ENCODE measurements at regions not wholly inside any gene's neighbourhood (a gene's known extent, or its start where the extent isn't known, plus 50 kb on each side); places are given as distances from the start of the nearest gene placed in this dataset.
"Not testable (repeated sequence)": the region's sequence is repeated elsewhere in the genome, so short reads cannot be mapped to it uniquely, and the experiment has no call there.

DNA sequence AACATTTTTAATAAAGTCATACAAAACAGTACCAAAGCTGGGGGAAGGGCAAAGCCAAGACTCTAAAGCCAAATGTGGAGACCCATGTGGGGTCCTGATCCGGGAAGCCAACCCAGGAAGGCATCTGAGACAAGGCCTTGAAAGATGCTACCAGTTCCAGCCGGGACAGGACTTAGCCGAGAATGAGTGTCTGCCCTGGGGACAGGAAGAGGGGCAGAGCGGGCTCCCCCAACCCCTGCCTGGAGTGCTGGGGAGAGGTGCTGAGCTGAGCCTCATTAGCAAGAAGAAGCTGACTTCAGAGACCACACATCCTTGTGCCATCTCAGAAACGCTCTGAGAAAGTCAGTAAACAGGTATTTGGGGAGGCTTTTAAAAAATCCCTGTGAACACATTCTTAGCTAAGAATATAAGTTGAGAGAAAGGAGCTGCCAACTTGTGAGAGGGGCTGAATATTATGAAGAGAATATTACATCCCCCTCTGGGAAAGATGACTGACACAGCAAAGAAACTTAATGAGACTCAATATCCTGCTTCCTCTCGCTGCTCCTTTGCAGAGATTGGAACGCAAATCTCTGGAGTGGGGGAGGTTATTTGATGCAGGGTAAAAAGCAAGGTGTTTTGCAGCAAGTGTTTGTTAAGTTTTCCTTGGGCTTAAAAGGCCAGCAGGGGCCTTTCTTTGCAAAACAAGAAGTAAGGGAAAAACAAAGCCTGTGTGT, 103.3 kb upstream of the KCND3 start:
- H3K27ac ChIP-seq (ENCODE audit: low read depth, low read length): no peak overlapping the region
- no peaks in the 10 kb centered on the region for H3K27me3 ChIP-seq (ENCODE audit: control insufficient read depth in 3 of 3, insufficient read depth in 3 of 3, low read length in 3 of 3)
- no peaks in the 10 kb centered on the region for H3K36me3 ChIP-seq (ENCODE audit: control insufficient read depth in 3 of 3, insufficient read depth in 3 of 3, low read length in 3 of 3)
- no peaks in the 10 kb centered on the region for H3K4me1 ChIP-seq (ENCODE audit: control insufficient read depth in 3 of 3, insufficient read depth in 3 of 3, low read length in 3 of 3)
- H3K9ac ChIP-seq (ENCODE audit: low read depth in 1 of 3, low read length in 3 of 3): no peak overlapping the region
- no peaks in the 10 kb centered on the region for H3K9me3 ChIP-seq (ENCODE audit: control insufficient read depth in 3 of 3, low read length in 3 of 3)
- H3K4me3 ChIP-seq (ENCODE audit: low read length in 3 of 3): no peak overlapping the region

- Histone ChIP-seq H3K4me3 (ENCODE audit: low read length in 3 of 3) (no peak overlapping the region), H3K27ac (ENCODE audit: low read depth, low read length) (no peak overlapping the region), H3K9me3 (ENCODE audit: control insufficient read depth in 3 of 3, low read length in 3 of 3) (no peaks in the 10 kb centered on the region), H3K4me1 (ENCODE audit: control insufficient read depth in 3 of 3, insufficient read depth in 3 of 3, low read length in 3 of 3) (no peaks in the 10 kb centered on the region), H3K9ac (ENCODE audit: low read depth in 1 of 3, low read length in 3 of 3) (no peak overlapping the region), H3K36me3 (ENCODE audit: control insufficient read depth in 3 of 3, insufficient read depth in 3 of 3, low read length in 3 of 3) (no peaks in the 10 kb centered on the region), H3K27me3 (ENCODE audit: control insufficient read depth in 3 of 3, insufficient read depth in 3 of 3, low read length in 3 of 3) (no peaks in the 10 kb centered on the region)
Measured at GRCh38 chr1:112093372-112093694, 103.9 kb upstream of the KCND3 start.

GRCh38 chr1:112099979-112100378, 110.5 kb upstream of the KCND3 start:
- Histone ChIP-seq H3K36me3 (ENCODE audit: control insufficient read depth in 3 of 3, insufficient read depth in 3 of 3, low read length in 3 of 3) (no peaks in the 10 kb centered on the region), H3K27ac (ENCODE audit: low read depth, low read length) (no peak overlapping the region), H3K4me3 (ENCODE audit: low read length in 3 of 3) (no peak overlapping the region), H3K27me3 (ENCODE audit: control insufficient read depth in 3 of 3, insufficient read depth in 3 of 3, low read length in 3 of 3) (no peaks in the 10 kb centered on the region), H3K9ac (ENCODE audit: low read depth in 1 of 3, low read length in 3 of 3) (no peak overlapping the region), H3K4me1 (ENCODE audit: control insufficient read depth in 3 of 3, insufficient read depth in 3 of 3, low read length in 3 of 3) (no peaks in the 10 kb centered on the region), H3K9me3 (ENCODE audit: control insufficient read depth in 3 of 3, low read length in 3 of 3) (peaks cover 0 to 2% (median 0%) of the 10 kb centered on the region in 3 donors)

DNA sequence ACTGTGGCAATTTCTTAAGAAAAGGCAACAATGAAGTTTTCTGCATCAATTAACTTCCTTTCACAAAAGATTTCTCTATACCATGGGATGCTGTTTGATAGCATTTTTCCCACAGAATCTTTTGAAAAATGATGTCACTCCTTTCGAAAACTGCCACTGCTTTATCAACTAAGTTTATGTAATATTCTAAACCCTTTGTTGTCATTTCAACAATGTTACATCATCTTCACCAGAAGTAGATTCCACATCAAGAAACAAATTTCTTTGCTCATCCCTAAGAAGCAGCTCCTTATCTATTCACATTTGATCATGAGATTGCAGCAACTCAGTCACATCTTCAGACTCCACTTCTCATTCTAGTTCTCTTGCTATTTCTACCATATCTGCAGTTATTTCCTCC, 116.1 kb upstream of the KCND3 start:
- Histone ChIP-seq H3K4me3 (ENCODE audit: low read length in 3 of 3) (no peak overlapping the region), H3K27me3 (ENCODE audit: control insufficient read depth in 3 of 3, insufficient read depth in 3 of 3, low read length in 3 of 3) (no peaks in the 10 kb centered on the region), H3K36me3 (ENCODE audit: control insufficient read depth in 3 of 3, insufficient read depth in 3 of 3, low read length in 3 of 3) (no peaks in the 10 kb centered on the region), H3K9me3 (ENCODE audit: control insufficient read depth in 3 of 3, low read length in 3 of 3) (peaks cover 0 to 6% (median 0%) of the 10 kb centered on the region in 3 donors), H3K27ac (ENCODE audit: low read depth, low read length) (no peak overlapping the region), H3K4me1 (ENCODE audit: control insufficient read depth in 3 of 3, insufficient read depth in 3 of 3, low read length in 3 of 3) (no peaks in the 10 kb centered on the region), H3K9ac (ENCODE audit: low read depth in 1 of 3, low read length in 3 of 3) (no peak overlapping the region)

DNA sequence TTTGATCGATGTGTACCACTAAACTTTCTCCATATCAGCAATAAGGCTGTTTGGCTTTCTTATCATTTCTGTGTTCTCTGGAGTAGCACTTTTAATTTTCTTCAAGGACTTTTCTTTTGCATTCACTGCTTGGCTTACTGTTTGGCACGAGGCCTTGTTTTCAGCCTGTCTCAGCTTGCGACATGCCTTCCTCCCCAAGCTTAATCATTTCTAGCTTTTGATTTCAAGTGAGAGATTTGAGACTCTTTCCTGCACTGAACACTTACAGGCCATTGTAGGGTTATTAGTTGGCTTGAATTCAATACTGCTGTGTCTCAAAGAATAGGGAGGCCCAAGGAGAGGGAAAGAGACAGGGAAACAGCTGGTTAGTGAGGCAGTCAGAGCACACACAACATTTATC, 120.6 kb upstream of the KCND3 start:
- Histone ChIP-seq H3K9ac (ENCODE audit: low read depth in 1 of 3, low read length in 3 of 3) (no peak overlapping the region), H3K27ac (ENCODE audit: low read depth, low read length) (no peak overlapping the region), H3K36me3 (ENCODE audit: control insufficient read depth in 3 of 3, insufficient read depth in 3 of 3, low read length in 3 of 3) (no peaks in the 10 kb centered on the region), H3K9me3 (ENCODE audit: control insufficient read depth in 3 of 3, low read length in 3 of 3) (peaks cover 0 to 5% (median 0%) of the 10 kb centered on the region in 3 donors), H3K4me1 (ENCODE audit: control insufficient read depth in 3 of 3, insufficient read depth in 3 of 3, low read length in 3 of 3) (no peaks in the 10 kb centered on the region), H3K4me3 (ENCODE audit: low read length in 3 of 3) (no peak overlapping the region), H3K27me3 (ENCODE audit: control insufficient read depth in 3 of 3, insufficient read depth in 3 of 3, low read length in 3 of 3) (no peaks in the 10 kb centered on the region)

GRCh38 chr1:112111734-112112133, 122.3 kb upstream of the KCND3 start:
- Histone ChIP-seq H3K27ac (ENCODE audit: low read depth, low read length) (no peak overlapping the region), H3K4me3 (ENCODE audit: low read length in 3 of 3) (no peak overlapping the region), H3K27me3 (ENCODE audit: control insufficient read depth in 3 of 3, insufficient read depth in 3 of 3, low read length in 3 of 3) (no peaks in the 10 kb centered on the region), H3K9ac (ENCODE audit: low read depth in 1 of 3, low read length in 3 of 3) (no peak overlapping the region), H3K4me1 (ENCODE audit: control insufficient read depth in 3 of 3, insufficient read depth in 3 of 3, low read length in 3 of 3) (no peaks in the 10 kb centered on the region), H3K36me3 (ENCODE audit: control insufficient read depth in 3 of 3, insufficient read depth in 3 of 3, low read length in 3 of 3) (no peaks in the 10 kb centered on the region), H3K9me3 (ENCODE audit: control insufficient read depth in 3 of 3, low read length in 3 of 3) (peaks cover 0 to under 1% (median 0%) of the 10 kb centered on the region in 3 donors)

DNA sequence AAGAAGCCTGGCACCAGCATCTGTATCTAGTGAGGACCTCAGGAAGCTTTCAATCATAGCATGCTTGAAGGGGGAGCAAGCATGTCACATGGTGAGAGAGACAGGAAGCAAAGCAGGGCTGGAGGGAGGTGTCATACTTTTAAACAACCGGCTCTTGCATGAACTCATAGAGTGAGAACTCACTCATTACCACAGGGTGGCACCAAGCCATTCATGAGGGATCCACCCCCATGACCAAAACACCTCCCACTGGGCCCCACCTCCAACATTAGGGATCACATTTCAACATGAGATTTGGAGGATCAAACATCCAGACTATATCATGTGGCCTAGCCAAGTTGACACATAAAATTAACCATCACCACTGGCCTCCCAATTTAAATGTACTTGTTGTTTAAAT, 125.1 kb upstream of the KCND3 start:
- Histone ChIP-seq H3K27ac (ENCODE audit: low read depth, low read length) (no peak overlapping the region), H3K27me3 (ENCODE audit: control insufficient read depth in 3 of 3, insufficient read depth in 3 of 3, low read length in 3 of 3) (no peaks in the 10 kb centered on the region), H3K4me1 (ENCODE audit: control insufficient read depth in 3 of 3, insufficient read depth in 3 of 3, low read length in 3 of 3) (no peaks in the 10 kb centered on the region), H3K36me3 (ENCODE audit: control insufficient read depth in 3 of 3, insufficient read depth in 3 of 3, low read length in 3 of 3) (no peaks in the 10 kb centered on the region), H3K9ac (ENCODE audit: low read depth in 1 of 3, low read length in 3 of 3) (no peak overlapping the region), H3K4me3 (ENCODE audit: low read length in 3 of 3) (no peak overlapping the region), H3K9me3 (ENCODE audit: control insufficient read depth in 3 of 3, low read length in 3 of 3) (no peaks in the 10 kb centered on the region)

DNA sequence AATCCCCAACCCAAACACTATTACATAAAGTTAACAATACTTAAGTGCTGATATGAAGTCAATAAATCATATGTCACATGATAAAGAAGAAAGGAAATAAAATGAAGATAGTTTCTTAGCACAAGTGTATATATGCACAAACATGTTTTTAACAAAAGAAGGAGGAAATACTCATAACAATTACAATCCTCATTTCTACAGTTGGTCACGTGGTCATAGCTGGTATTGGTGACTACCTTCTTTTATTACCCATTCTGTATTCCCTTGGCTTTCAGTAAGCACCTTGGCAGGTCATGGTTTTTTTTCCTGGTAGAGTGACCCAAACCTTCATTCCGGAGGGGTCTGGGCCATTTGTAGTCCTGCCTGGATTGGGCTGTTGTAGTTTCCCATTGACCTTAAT, 137.1 kb upstream of the KCND3 start:
- no peak overlapping the region for H3K9ac ChIP-seq (ENCODE audit: low read depth in 1 of 3, low read length in 3 of 3)
- H3K9me3 ChIP-seq (ENCODE audit: control insufficient read depth in 3 of 3, low read length in 3 of 3): no peaks in the 10 kb centered on the region
- H3K27me3 ChIP-seq (ENCODE audit: control insufficient read depth in 3 of 3, insufficient read depth in 3 of 3, low read length in 3 of 3): no peaks in the 10 kb centered on the region
- H3K4me1 ChIP-seq (ENCODE audit: control insufficient read depth in 3 of 3, insufficient read depth in 3 of 3, low read length in 3 of 3): no peaks in the 10 kb centered on the region
- H3K27ac ChIP-seq (ENCODE audit: low read depth, low read length): no peak overlapping the region
- H3K4me3 ChIP-seq (ENCODE audit: low read length in 3 of 3): no peak overlapping the region
- H3K36me3 ChIP-seq (ENCODE audit: control insufficient read depth in 3 of 3, insufficient read depth in 3 of 3, low read length in 3 of 3): no peaks in the 10 kb centered on the region

DNA sequence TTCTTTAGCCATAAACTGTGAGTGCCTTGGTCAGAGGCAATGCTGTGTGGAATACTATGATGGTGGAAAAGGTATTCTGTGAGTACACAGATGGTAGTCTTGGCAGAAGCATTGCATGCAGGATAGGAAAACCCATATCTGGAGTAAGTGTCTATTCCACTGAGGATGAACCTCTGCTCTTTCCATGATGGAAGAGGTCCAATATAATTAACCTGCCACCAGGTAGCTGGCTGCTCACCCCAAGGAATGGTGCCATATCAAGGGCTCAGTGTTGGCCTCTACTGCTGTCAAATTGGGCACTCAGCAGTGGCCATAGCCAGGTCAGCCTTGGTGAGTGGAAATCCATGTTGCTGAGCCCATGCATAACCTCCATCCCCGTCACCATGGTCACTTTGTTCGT, 138.1 kb upstream of the KCND3 start:
- H3K9me3 ChIP-seq (ENCODE audit: control insufficient read depth in 3 of 3, low read length in 3 of 3); H3K4me3 ChIP-seq (ENCODE audit: low read length in 3 of 3); H3K27ac ChIP-seq (ENCODE audit: low read depth, low read length); H3K36me3 ChIP-seq (ENCODE audit: control insufficient read depth in 3 of 3, insufficient read depth in 3 of 3, low read length in 3 of 3); H3K9ac ChIP-seq (ENCODE audit: low read depth in 1 of 3, low read length in 3 of 3); H3K27me3 ChIP-seq (ENCODE audit: control insufficient read depth in 3 of 3, insufficient read depth in 3 of 3, low read length in 3 of 3); H3K4me1 ChIP-seq (ENCODE audit: control insufficient read depth in 3 of 3, insufficient read depth in 3 of 3, low read length in 3 of 3): not testable (repeated sequence)

- Histone ChIP-seq H3K36me3 (ENCODE audit: control insufficient read depth in 3 of 3, insufficient read depth in 3 of 3, low read length in 3 of 3) (no peaks in the 10 kb centered on the region), H3K9ac (ENCODE audit: low read depth in 1 of 3, low read length in 3 of 3) (no peak overlapping the region), H3K4me3 (ENCODE audit: low read length in 3 of 3) (no peak overlapping the region), H3K27me3 (ENCODE audit: control insufficient read depth in 3 of 3, insufficient read depth in 3 of 3, low read length in 3 of 3) (no peaks in the 10 kb centered on the region), H3K27ac (ENCODE audit: low read depth, low read length) (no peak overlapping the region), H3K9me3 (ENCODE audit: control insufficient read depth in 3 of 3, low read length in 3 of 3) (no peaks in the 10 kb centered on the region), H3K4me1 (ENCODE audit: control insufficient read depth in 3 of 3, insufficient read depth in 3 of 3, low read length in 3 of 3) (peaks cover 0 to 3% (median 0%) of the 10 kb centered on the region in 3 donors)
Measured at GRCh38 chr1:112133487-112133886, 144.0 kb upstream of the KCND3 start.

Measured in skeletal muscle tissue (tissue), 3 donors.